Ishikawa (cell line): ENCODE measurements at regions not wholly inside any gene's neighbourhood (a gene's known extent, or its start where the extent isn't known, plus 50 kb on each side); places are given as distances from the start of the nearest gene placed in this dataset.

ENCODE experiments used
- CEBPB ChIP-seq: IDR thresholded peaks from 2 replicates; pipeline ENCODE4 v1.6.1; 2012
- CREB1 ChIP-seq: IDR thresholded peaks from 2 replicates; pipeline ENCODE4 v1.6.1; 2012; ENCODE audit warnings: low read depth
- EGR1 ChIP-seq: IDR thresholded peaks from 2 replicates; pipeline ENCODE4 v1.6.1; 2012
- EP300 ChIP-seq: IDR thresholded peaks from 2 replicates; pipeline ENCODE4 v1.6.1; 2012; ENCODE audit warnings: borderline replicate concordance
- FOXM1 ChIP-seq: IDR thresholded peaks from 2 replicates; pipeline ENCODE4 v1.6.1; 2012; ENCODE audit warnings: low read depth, borderline replicate concordance
- NFIC ChIP-seq: IDR thresholded peaks from 2 replicates; pipeline ENCODE4 v1.6.1; 2012
- RAD21 ChIP-seq: IDR thresholded peaks from 2 replicates; pipeline ENCODE4 v1.6.1; 2012; ENCODE audit warnings: low read depth
- TAF1 ChIP-seq: IDR thresholded peaks from 2 replicates; pipeline ENCODE4 v1.6.1; 2012; ENCODE audit warnings: low read depth, mild to moderate bottlenecking
- TCF12 ChIP-seq: IDR thresholded peaks from 2 replicates; pipeline ENCODE4 v1.6.1; 2012; ENCODE audit warnings: low read depth
- TEAD4 ChIP-seq: IDR thresholded peaks from 2 replicates; pipeline ENCODE4 v1.6.1; 2012
- YY1 ChIP-seq: IDR thresholded peaks from 2 replicates; pipeline ENCODE4 v1.6.1; 2012; ENCODE audit warnings: low read depth
- ZBTB7A ChIP-seq: IDR thresholded peaks from 2 replicates; pipeline ENCODE4 v1.6.1; 2012; ENCODE audit warnings: low read depth
- TF ChIP-seq, protein P1 (sequence below): IDR thresholded peaks from 2 replicates; pipeline ENCODE4 v1.6.1; 2012
- TF ChIP-seq, protein P2 (sequence below): IDR thresholded peaks from 2 replicates; pipeline ENCODE4 v1.6.1; 2012; ENCODE audit warnings: low read depth, mild to moderate bottlenecking
- TF ChIP-seq, protein P3 (sequence below): IDR thresholded peaks from 2 replicates; pipeline ENCODE4 v1.6.1; 2012

DNA sequence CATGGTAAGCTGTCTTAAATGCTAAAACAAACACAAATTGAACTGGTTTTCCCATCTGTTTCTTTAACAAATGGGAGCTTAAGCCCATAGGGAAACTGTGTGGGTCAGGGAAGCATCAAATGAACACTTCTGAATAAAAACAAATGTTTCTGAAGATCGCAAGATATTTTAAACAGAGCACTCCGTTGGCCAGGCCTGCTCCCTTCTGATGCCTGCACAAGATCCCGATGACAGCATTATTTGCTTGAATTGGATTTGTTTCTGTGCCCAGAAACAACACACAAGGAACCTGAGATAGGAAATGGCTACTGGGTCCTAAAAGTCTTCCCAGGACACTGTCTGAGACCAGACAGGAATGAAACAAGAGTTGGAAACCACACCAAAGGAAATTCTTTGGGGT lies 425.8 kb upstream of the ZFHX3 start:
- TF ChIP-seq EP300 (no peak), CREB1 (no peak), FOXM1 (no peak), TAF1 (no peak), YY1 (no peak), NFIC (no peak), ZBTB7A (no peak), RAD21 (no peak)
- TF ChIP-seq, protein P1, sequence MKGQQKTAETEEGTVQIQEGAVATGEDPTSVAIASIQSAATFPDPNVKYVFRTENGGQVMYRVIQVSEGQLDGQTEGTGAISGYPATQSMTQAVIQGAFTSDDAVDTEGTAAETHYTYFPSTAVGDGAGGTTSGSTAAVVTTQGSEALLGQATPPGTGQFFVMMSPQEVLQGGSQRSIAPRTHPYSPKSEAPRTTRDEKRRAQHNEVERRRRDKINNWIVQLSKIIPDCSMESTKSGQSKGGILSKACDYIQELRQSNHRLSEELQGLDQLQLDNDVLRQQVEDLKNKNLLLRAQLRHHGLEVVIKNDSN: no peak
- TF ChIP-seq, protein P2, sequence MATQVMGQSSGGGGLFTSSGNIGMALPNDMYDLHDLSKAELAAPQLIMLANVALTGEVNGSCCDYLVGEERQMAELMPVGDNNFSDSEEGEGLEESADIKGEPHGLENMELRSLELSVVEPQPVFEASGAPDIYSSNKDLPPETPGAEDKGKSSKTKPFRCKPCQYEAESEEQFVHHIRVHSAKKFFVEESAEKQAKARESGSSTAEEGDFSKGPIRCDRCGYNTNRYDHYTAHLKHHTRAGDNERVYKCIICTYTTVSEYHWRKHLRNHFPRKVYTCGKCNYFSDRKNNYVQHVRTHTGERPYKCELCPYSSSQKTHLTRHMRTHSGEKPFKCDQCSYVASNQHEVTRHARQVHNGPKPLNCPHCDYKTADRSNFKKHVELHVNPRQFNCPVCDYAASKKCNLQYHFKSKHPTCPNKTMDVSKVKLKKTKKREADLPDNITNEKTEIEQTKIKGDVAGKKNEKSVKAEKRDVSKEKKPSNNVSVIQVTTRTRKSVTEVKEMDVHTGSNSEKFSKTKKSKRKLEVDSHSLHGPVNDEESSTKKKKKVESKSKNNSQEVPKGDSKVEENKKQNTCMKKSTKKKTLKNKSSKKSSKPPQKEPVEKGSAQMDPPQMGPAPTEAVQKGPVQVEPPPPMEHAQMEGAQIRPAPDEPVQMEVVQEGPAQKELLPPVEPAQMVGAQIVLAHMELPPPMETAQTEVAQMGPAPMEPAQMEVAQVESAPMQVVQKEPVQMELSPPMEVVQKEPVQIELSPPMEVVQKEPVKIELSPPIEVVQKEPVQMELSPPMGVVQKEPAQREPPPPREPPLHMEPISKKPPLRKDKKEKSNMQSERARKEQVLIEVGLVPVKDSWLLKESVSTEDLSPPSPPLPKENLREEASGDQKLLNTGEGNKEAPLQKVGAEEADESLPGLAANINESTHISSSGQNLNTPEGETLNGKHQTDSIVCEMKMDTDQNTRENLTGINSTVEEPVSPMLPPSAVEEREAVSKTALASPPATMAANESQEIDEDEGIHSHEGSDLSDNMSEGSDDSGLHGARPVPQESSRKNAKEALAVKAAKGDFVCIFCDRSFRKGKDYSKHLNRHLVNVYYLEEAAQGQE: no peak

DNA sequence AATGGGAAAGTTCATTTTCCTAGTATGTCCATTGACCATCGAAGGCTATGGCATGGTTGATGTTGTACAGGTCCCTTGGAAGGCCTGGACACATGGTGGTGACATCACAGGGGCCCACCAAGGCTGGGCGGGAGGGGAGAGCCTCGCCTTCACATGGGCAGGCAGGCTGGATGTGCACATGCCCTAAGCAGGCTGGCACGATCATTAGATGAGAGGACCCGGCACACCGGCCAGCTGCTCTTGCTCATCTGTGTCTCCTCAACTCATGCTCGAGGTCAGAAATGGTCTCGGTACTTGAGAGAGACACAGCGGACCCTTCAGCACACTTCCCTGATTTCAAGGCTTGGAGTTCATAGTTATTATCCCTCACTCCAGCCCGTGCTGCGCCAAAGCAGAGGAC lies 416.9 kb upstream of the ZFHX3 start:
- TF ChIP-seq YY1 (no peak), CEBPB (no peak)

DNA sequence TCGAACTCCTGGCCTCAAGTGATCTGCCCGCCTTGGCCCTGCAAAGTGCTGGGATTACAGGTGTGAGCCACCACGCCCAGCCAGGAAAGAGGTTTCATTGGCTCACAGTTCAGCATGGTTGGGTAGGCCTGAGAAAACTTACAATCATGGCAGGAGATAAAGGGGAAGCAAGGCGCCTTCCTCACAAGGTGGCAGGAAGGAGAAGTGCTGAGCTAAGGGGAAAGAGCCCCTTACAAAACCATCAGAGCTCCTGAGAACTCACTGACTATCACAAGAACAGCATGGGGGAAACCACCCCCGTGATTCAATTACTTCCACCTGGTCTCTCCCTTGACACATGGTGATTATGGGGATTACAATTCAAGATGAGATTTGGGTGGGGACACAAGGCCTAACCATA lies 411.7 kb upstream of the ZFHX3 start:
- TF ChIP-seq CEBPB (no peak), YY1 (no peak), ZBTB7A (no peak), TCF12 (no peak), FOXM1 (no peak), TEAD4 (no peak)

DNA sequence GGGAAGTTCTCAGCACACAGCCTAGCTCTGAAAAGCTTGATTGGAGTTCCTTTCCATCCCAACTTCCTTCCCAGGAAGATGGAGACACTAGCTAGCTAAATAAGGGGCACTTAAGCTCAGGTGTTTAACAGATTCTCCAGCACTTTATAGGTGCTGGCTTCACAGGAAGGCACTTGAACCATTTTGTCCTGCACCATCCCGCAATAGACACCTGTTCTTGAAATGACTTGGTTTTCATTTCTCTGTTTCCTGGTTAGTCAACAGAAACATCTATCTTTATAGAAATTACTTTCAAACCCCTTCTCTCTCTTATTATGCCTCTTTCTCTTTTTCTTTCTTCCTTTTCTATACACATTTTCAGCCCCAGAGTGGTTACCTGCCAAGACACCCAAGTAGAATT lies 409.9 kb upstream of the ZFHX3 start:
- no peak for TF ChIP-seq ZBTB7A
- no peak for TF ChIP-seq FOXM1
- no peak for TF ChIP-seq CREB1
- TF ChIP-seq NFIC: no peak
- no peak for TF ChIP-seq RAD21
- no peak for TF ChIP-seq TEAD4
- TF ChIP-seq YY1: no peak
- TF ChIP-seq, protein P3, sequence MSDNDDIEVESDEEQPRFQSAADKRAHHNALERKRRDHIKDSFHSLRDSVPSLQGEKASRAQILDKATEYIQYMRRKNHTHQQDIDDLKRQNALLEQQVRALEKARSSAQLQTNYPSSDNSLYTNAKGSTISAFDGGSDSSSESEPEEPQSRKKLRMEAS: no peak
- TF ChIP-seq, protein P2: no peak
- TF ChIP-seq EP300: no peak
- TF ChIP-seq, protein P1: no peak
- TF ChIP-seq TAF1: no peak
- no peak for TF ChIP-seq EGR1
- TF ChIP-seq CEBPB: no peak
- no peak for TF ChIP-seq TCF12

DNA sequence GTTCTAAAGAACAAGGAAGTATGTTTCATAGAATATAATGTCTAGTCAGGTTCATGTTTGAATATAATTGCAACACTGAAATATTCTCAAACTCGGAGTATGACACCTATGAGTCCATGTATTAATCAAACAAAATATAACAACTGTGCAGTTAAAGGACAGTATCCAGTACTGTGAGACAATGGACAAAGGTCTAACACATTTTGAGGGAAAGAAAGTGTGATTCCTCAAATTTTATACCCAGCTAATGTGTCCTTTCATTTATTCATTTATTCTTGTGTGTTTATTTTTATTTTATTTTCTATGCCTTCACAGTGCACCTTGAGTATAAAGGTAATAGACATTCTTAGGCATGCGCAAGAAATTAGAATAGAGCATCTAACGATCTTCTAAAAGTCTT lies 401.0 kb upstream of the ZFHX3 start:
- TF ChIP-seq EP300 (no peak), ZBTB7A (no peak)
- TF ChIP-seq, protein P1: no peak

DNA sequence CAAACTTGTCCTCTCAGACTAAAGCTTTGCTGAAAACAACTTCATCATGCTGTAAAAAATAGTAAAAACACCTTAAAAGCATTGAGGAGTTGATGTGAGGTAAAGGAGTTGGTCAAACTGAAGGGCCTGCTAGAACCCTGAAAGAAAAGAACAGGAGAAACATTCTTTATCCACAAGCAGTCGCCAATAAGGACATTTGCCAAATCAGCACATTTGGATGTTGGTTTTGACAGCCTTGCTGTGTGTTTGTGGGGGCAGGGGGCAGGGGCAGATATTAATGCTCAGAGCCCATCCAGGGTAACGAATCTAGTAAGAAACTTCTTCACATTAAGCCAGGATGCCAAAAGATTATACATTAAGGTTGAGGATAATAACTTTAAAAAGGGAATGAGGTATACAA lies 399.9 kb upstream of the ZFHX3 start:
- TF ChIP-seq EGR1 (no peak), TEAD4 (no peak), FOXM1 (no peak), TCF12 (no peak), ZBTB7A (no peak), TAF1 (no peak), CREB1 (no peak), RAD21 (no peak), CEBPB (no peak), NFIC (no peak)
- TF ChIP-seq, protein P2: no peak
- TF ChIP-seq, protein P3: no peak
- TF ChIP-seq, protein P1: no peak
